ENCODE measurements at regions not wholly inside any gene's neighbourhood (a gene's known extent, or its start where the extent isn't known, plus 50 kb on each side); places are given as distances from the start of the nearest gene placed in this dataset.
"Not testable (repeated sequence)": the region's sequence is repeated elsewhere in the genome, so short reads cannot be mapped to it uniquely, and the experiment has no call there.

DNA sequence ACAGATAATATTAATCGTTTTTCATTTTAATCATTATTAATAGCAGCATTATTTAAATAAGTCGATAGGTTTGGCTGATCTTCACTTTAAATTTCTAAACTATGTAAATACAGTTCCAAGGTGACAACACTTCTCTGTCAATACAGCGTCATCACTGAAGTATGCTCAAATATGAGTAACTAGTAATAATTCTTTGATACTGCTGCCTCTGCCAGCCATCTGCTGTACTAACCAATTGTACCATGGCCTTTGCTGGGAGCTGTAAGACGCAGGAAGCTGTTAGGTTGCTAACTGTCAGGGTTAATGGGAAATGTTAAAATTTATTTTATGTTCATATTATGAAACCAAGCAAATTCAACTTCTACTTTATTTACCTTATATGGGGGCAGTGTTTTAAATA, 1650.5 kb upstream of the LRRTM3 start:
- H3K4me3 ChIP-seq (ENCODE audit: low read depth, low read length), result no peak overlapping the region
- TF ChIP-seq, protein P1, sequence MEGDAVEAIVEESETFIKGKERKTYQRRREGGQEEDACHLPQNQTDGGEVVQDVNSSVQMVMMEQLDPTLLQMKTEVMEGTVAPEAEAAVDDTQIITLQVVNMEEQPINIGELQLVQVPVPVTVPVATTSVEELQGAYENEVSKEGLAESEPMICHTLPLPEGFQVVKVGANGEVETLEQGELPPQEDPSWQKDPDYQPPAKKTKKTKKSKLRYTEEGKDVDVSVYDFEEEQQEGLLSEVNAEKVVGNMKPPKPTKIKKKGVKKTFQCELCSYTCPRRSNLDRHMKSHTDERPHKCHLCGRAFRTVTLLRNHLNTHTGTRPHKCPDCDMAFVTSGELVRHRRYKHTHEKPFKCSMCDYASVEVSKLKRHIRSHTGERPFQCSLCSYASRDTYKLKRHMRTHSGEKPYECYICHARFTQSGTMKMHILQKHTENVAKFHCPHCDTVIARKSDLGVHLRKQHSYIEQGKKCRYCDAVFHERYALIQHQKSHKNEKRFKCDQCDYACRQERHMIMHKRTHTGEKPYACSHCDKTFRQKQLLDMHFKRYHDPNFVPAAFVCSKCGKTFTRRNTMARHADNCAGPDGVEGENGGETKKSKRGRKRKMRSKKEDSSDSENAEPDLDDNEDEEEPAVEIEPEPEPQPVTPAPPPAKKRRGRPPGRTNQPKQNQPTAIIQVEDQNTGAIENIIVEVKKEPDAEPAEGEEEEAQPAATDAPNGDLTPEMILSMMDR (IDR thresholded peaks at IDR 0.05; ENCODE audit: insufficient read depth, low read depth, low read length, missing control alignments), result no peak
- DNase-seq (ENCODE audit: low read depth), result no peak

GRCh38 chr10:65284495-65285041, 1641.3 kb upstream of the LRRTM3 start:
- DNase-seq (ENCODE audit: low read depth), result no peak
- TF ChIP-seq, protein P1 (IDR thresholded peaks at IDR 0.05; ENCODE audit: insufficient read depth, low read depth, low read length, missing control alignments), result no peak
- no peak overlapping the region for H3K4me3 ChIP-seq (ENCODE audit: low read depth, low read length)

- not testable (repeated sequence) for DNase-seq (ENCODE audit: low read depth); H3K4me3 ChIP-seq (ENCODE audit: low read depth, low read length)
Observed at GRCh38 chr10:65285726-65286125, 1640.1 kb upstream of the LRRTM3 start.

DNA sequence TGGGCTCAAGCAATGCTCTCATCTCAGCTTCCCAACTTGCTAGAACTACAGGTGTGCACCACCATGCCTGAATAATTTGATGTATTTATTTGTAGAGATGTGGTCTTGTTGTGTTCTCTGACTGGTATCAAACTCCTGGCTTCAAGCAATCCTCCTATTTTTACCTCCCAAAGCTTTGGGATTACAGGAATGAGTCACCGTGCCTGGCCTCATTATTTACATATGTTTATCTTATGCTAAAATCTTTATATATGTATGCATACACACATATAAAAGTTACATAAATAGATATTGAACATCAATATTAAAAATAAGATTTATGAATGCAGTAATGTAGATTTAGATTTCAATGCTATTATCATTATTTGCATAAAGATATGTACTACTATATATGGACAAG, 1634.5 kb upstream of the LRRTM3 start:
- TF ChIP-seq, protein P1 (IDR thresholded peaks at IDR 0.05; ENCODE audit: insufficient read depth, low read depth, low read length, missing control alignments), result no peak
- no peak for DNase-seq (ENCODE audit: low read depth)
- no peak overlapping the region for H3K4me3 ChIP-seq (ENCODE audit: low read depth, low read length)

GRCh38 chr10:65292551-65292950, 1633.3 kb upstream of the LRRTM3 start:
- no peak for DNase-seq (ENCODE audit: low read depth)
- TF ChIP-seq, protein P1 (IDR thresholded peaks at IDR 0.05; ENCODE audit: insufficient read depth, low read depth, low read length, missing control alignments), result no peak
- H3K4me3 ChIP-seq (ENCODE audit: low read depth, low read length), result no peak overlapping the region

GRCh38 chr10:65294329-65294728, 1631.5 kb upstream of the LRRTM3 start:
- DNase-seq (ENCODE audit: low read depth), result no peak
- TF ChIP-seq, protein P1 (IDR thresholded peaks at IDR 0.05; ENCODE audit: insufficient read depth, low read depth, low read length, missing control alignments), result no peak
- H3K4me3 ChIP-seq (ENCODE audit: low read depth, low read length), result no peak overlapping the region

- DNase-seq (ENCODE audit: low read depth), result no peak
- TF ChIP-seq, protein P1 (IDR thresholded peaks at IDR 0.05; ENCODE audit: insufficient read depth, low read depth, low read length, missing control alignments), result no peak
- H3K4me3 ChIP-seq (ENCODE audit: low read depth, low read length), result no peak overlapping the region
Observed at GRCh38 chr10:65301181-65301580, 1624.7 kb upstream of the LRRTM3 start.
